HUES48 (cell line): ENCODE measurements at regions not wholly inside any gene's neighbourhood (a gene's known extent, or its start where the extent isn't known, plus 50 kb on each side); places are given as distances from the start of the nearest gene placed in this dataset.

ENCODE experiments used
- H3K27ac ChIP-seq: one replicate; pipeline ENCODE4 v1.7.0; 2013; ENCODE audit warnings: low read depth, low read length, inconsistent platforms
- H3K27me3 ChIP-seq: 2 replicates; pipeline ENCODE4 v1.6.1; 2013; ENCODE audit warnings: mild to moderate bottlenecking, low read length; ENCODE audit not compliant: control insufficient read depth, insufficient read depth
- H3K36me3 ChIP-seq: 2 replicates; pipeline ENCODE4 v1.6.1; 2013; ENCODE audit warnings: low read length; ENCODE audit not compliant: control insufficient read depth, insufficient read depth
- H3K4me1 ChIP-seq: 2 replicates; pipeline ENCODE4 v1.6.1; 2013; ENCODE audit warnings: mild to moderate bottlenecking, low read length; ENCODE audit not compliant: control insufficient read depth, insufficient read depth
- H3K4me3 ChIP-seq: 2 replicates; pipeline ENCODE4 v1.5.1; 2013; ENCODE audit warnings: mild to moderate bottlenecking, low read depth, low read length
- H3K9ac ChIP-seq: 2 replicates; pipeline ENCODE4 v1.6.1; 2013; ENCODE audit warnings: mild to moderate bottlenecking, low read depth, low read length, moderate library complexity
- H3K9me3 ChIP-seq: 2 replicates; pipeline ENCODE4 v1.6.1; 2013; ENCODE audit warnings: low read length; ENCODE audit not compliant: control insufficient read depth, insufficient read depth

- no peak overlapping the region for H3K4me3 ChIP-seq
- H3K36me3 ChIP-seq = no peaks in the 10 kb centered on the region
- H3K27ac ChIP-seq = no peak overlapping the region
- H3K9me3 ChIP-seq = peaks cover 5% of the 10 kb centered on the region; the same call in 1 of the 2 replicates
- no peaks in the 10 kb centered on the region for H3K27me3 ChIP-seq
- no peak overlapping the region for H3K9ac ChIP-seq
- H3K4me1 ChIP-seq = peaks cover 24% of the 10 kb centered on the region
Observed at GRCh38 chr5:96283589-96283988, 149.5 kb downstream of the PCSK1 start.

- H3K4me1 ChIP-seq = peaks cover 20% of the 10 kb centered on the region
- peaks cover 5% of the 10 kb centered on the region; the same call in 1 of the 2 replicates for H3K9me3 ChIP-seq
- H3K36me3 ChIP-seq = no peaks in the 10 kb centered on the region
- no peak overlapping the region for H3K4me3 ChIP-seq
- no peaks in the 10 kb centered on the region for H3K27me3 ChIP-seq
- no peak overlapping the region for H3K9ac ChIP-seq
- no peak overlapping the region for H3K27ac ChIP-seq
Observed at GRCh38 chr5:96282020-96282419, 151.0 kb downstream of the PCSK1 start.

DNA sequence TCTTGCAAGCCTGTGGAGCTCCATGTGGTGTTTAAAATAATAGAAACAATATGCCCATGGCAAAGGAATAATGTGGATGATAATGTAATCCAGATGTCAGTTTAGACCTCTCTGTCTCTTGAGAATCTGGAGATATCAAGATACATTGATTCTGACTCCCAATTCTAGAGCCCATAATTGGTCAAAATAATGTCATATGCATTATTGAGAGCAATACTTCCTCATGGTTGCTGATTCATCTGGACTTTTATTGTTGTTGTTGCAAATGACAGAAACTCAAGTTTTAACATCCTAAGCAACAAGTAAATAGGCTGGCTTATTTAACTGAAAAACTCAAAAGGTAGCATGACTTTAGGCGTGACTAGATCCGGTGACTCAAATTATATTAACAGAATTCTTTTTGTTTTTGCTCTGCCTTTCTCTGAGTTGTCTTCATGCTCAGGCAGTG lies 152.1 kb downstream of the PCSK1 start:
- peaks cover 9% of the 10 kb centered on the region for H3K4me1 ChIP-seq
- no peaks in the 10 kb centered on the region for H3K27me3 ChIP-seq
- no peak overlapping the region for H3K27ac ChIP-seq
- peaks cover 5% of the 10 kb centered on the region; the same call in 1 of the 2 replicates for H3K9me3 ChIP-seq
- no peak overlapping the region for H3K4me3 ChIP-seq
- no peak overlapping the region for H3K9ac ChIP-seq
- no peaks in the 10 kb centered on the region for H3K36me3 ChIP-seq

GRCh38 chr5:96279801-96280542 lies 153.1 kb downstream of the PCSK1 start:
- Histone ChIP-seq H3K4me3 (no peak overlapping the region), H3K9ac (no peak overlapping the region), H3K9me3 (peaks cover 5% of the 10 kb centered on the region; the same call in 1 of the 2 replicates), H3K36me3 (no peaks in the 10 kb centered on the region), H3K27ac (no peak overlapping the region), H3K27me3 (no peaks in the 10 kb centered on the region), H3K4me1 (no peaks in the 10 kb centered on the region)

GRCh38 chr5:96278981-96279380 lies 154.1 kb downstream of the PCSK1 start:
- Histone ChIP-seq H3K27ac (no peak overlapping the region), H3K4me1 (no peaks in the 10 kb centered on the region), H3K4me3 (no peak overlapping the region), H3K9me3 (peaks cover 5% of the 10 kb centered on the region; the same call in 1 of the 2 replicates), H3K36me3 (no peaks in the 10 kb centered on the region), H3K9ac (no peak overlapping the region), H3K27me3 (no peaks in the 10 kb centered on the region)

DNA sequence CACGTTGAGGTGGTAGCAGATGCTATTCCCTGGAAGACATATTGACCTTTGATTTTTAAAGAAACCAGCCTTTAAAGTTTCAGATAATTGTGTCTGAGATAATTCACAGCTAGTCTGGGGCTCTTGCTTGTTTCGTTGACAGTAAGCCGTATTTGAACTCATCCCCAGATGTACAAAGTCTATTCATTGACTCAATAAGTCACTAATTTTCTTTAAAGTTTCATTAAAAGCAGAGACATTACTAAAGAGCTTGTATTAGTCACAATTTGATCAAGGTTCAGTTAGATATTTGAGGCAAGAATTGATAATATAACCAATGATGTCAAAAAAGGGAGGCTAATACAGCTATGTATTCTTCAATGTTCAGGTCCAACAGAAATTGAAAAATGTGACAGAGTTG lies 158.0 kb downstream of the PCSK1 start:
- no peaks in the 10 kb centered on the region for H3K4me1 ChIP-seq
- H3K36me3 ChIP-seq = no peaks in the 10 kb centered on the region
- no peaks in the 10 kb centered on the region for H3K27me3 ChIP-seq
- peaks cover 4% of the 10 kb centered on the region; the same call in 1 of the 2 replicates for H3K9me3 ChIP-seq
- no peak overlapping the region for H3K27ac ChIP-seq
- no peak overlapping the region for H3K4me3 ChIP-seq
- no peak overlapping the region for H3K9ac ChIP-seq

DNA sequence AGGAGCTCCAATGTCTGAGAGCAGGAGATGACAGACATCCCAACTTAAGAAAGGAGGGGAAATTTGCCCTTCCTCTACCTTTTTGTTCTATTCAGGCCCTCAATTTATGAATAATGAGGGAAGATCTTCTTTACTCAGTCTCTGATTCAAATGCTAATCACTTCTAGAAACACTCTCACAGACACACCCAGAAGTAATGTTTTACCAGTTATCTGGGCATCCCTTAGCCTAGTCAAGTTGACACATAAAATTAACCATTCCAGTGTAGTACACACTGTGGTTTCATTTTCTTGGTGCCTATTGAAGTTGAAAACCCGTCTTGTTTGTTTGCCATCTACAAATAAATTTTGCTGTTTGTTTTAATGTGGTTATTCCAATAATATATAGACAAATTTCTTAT lies 167.6 kb downstream of the PCSK1 start:
- Histone ChIP-seq H3K9ac (no peak overlapping the region), H3K4me1 (no peaks in the 10 kb centered on the region)

DNA sequence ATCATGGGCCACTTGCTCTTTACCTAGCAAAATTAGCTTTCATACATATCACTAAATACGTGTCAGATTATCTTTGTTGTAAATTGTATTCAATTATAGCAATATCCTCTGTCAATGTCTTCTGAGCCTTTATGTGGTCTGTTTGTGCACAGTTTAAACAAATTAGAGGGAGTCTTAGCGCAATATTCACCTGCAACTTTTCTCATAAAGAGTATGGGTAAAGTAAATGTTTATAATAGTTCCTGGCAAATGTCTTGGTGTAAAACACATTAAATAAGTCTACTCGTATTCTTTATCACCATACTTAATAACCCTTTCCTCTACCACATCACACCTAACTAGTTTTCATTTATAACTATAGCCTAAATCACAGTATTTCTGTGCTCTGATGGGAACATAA lies 169.0 kb downstream of the PCSK1 start:
- H3K36me3 ChIP-seq = no peaks in the 10 kb centered on the region
- no peaks in the 10 kb centered on the region for H3K4me1 ChIP-seq
- H3K27me3 ChIP-seq = no peaks in the 10 kb centered on the region
- no peak overlapping the region for H3K4me3 ChIP-seq
- H3K27ac ChIP-seq = no peak overlapping the region
- H3K9ac ChIP-seq = no peak overlapping the region
- H3K9me3 ChIP-seq = no peaks in the 10 kb centered on the region

More for the DNA sequence above, 167.6 kb downstream of the PCSK1 start:
- Histone ChIP-seq H3K36me3 (no peaks in the 10 kb centered on the region), H3K27ac (no peak overlapping the region), H3K4me3 (no peak overlapping the region), H3K27me3 (no peaks in the 10 kb centered on the region), H3K9me3 (no peaks in the 10 kb centered on the region)

DNA sequence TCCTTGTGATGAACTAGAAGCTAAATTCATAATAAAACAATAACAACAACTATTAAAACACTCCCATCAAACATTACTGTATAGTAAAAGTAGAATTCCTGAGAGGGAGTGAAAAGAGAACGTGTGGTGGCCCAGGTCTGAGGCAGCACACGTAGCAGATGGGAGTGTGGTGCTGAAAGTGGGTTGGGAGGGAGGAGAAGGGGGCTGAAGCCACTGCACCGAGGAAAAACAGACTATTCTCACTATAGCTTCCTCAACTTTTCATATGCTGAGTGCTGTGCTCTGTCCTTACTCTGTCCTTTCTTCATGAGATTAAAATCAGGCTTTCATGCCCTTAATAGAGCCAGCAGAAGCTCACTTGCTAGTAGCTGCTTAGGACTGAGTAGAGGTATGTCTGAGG lies 170.9 kb downstream of the PCSK1 start:
- Histone ChIP-seq H3K27ac (no peak overlapping the region), H3K9ac (no peak overlapping the region), H3K27me3 (no peaks in the 10 kb centered on the region), H3K9me3 (no peaks in the 10 kb centered on the region), H3K36me3 (no peaks in the 10 kb centered on the region), H3K4me3 (no peak overlapping the region), H3K4me1 (no peaks in the 10 kb centered on the region)

- no peak overlapping the region for H3K9ac ChIP-seq
- H3K4me1 ChIP-seq = no peaks in the 10 kb centered on the region
- no peak overlapping the region for H3K27ac ChIP-seq
- no peaks in the 10 kb centered on the region for H3K9me3 ChIP-seq
- no peak overlapping the region for H3K4me3 ChIP-seq
- H3K36me3 ChIP-seq = no peaks in the 10 kb centered on the region
- H3K27me3 ChIP-seq = no peaks in the 10 kb centered on the region
Observed at GRCh38 chr5:96260009-96260408, 173.0 kb downstream of the PCSK1 start.

DNA sequence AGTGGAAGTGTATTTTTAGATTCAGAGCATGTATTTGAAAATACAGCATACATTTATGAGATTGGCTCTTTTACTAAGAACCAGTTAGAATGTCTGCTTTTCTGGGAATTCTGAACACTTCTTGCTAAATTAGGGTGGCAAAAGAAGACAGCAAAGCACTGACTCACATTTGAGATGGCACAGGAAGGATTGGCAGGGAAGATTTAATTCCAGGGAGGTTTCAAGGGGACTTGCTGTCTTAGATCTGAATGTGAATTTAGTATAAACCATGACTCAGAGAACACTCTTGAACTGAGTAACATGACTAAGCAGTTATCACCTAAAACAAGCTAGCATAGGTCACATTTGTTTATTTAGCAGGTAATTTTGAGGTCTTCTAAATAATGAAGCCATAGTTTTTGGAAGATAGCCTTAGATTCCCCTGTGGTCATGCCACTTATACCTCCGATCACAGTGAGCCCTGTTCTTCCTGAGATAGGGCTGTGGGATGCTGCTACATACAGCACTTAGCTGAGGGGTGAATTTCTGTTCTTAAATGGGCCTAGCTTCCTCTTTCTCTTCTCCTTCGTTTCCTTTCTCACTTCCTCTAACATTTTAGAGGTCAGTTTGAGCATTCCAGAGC lies 173.8 kb downstream of the PCSK1 start:
- H3K36me3 ChIP-seq = no peaks in the 10 kb centered on the region
- H3K4me1 ChIP-seq = no peaks in the 10 kb centered on the region
- no peaks in the 10 kb centered on the region for H3K27me3 ChIP-seq
- H3K4me3 ChIP-seq = no peak overlapping the region
- no peak overlapping the region for H3K9ac ChIP-seq
- H3K27ac ChIP-seq = no peak overlapping the region
- no peaks in the 10 kb centered on the region for H3K9me3 ChIP-seq
